LHCN-M2 (cell line): ENCODE measurements at regions not wholly inside any gene's neighbourhood (a gene's known extent, or its start where the extent isn't known, plus 50 kb on each side); places are given as distances from the start of the nearest gene placed in this dataset.
"Not testable (repeated sequence)": the region's sequence is repeated elsewhere in the genome, so short reads cannot be mapped to it uniquely, and the experiment has no call there.

Experiments
- DNase-seq: peaks from one replicate; pipeline ENCODE4 v3.0.0-alpha.2; 2012; ENCODE audit warnings: low read depth

DNA sequence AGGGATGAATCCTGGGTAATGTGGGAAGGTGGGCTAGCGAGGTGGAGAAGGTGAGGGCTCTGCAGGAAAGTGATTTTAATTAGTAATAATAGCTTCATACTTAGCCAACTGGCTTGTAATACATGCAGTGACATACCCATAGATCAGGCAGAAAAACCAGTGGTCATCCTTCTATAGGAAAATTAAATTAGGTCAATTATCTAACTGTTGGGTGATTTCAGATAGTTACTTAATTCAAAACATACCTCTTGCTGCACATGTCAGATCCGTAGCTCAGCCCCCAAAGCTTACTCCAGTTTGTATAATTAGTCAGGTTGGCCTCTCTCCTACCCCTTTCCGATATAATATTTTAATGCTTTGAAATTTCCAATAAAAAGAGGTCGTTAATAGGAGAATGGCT is 137.0 kb downstream of the TMEM114 start:
- no peak for DNase-seq

GRCh38 chr16:8452941-8453340 is 137.4 kb downstream of the TMEM114 start:
- DNase-seq: no peak

DNA sequence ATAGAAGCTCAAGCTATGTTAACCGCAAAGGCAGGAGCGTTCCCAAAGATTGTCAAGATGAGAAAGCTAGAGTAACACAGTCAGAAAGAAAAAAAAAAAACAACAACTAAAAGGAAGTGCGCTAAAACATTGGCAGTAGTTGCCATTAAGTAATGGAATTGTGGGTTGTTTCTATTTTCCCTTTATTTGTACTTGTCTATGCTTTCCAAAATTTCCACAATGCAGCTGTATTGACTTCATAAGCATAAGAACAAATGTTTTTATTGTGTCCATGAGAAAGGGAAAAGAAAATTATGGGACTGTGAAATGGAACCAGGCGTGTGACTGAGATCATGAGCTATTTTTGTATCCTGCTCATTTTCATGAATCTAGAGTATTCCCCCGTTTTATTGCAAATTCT is 153.4 kb downstream of the TMEM114 start:
- no peak for DNase-seq

DNA sequence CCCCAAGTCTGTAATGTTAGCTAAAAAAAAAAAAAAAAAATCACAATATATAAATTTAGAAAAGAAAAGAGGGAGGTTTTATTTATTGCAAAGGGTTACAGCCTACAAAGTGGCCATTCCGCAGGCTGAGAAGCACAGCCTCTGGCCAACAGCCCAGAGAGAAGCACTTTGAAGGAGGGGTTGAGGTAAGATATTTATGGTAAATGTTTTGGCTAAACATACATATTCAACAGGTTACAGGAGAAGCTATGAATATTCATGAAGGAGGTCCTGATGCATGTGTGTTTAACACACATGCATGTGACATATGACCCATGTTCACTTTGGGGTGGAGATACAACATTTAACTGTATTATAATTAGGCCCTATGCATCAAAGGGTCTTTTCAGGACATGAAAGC is 158.5 kb downstream of the TMEM114 start:
- DNase-seq: no peak

GRCh38 chr16:8430401-8430800 is 159.9 kb downstream of the TMEM114 start:
- no peak for DNase-seq

DNA sequence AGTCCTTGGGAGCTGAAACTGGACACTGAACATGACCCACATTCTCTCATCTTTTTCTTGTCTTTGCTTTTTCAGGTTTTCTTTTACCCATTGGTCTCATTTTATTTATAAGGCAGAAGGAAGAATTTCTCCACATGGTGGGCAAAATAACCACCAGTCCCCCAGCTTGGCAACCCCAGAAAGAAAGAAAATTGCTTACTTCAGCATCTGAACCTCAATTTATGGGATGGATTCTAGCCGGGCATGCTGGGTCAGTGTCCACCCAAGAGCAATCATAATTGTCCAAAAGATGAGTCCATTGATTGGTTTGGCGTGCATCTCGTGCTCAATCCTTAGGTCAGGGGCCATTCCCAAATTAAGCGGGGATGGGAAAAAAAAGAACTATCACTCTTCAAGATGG is 163.7 kb downstream of the TMEM114 start:
- DNase-seq: no peak

- DNase-seq: no peak
Observed at GRCh38 chr16:8417145-8417544, 173.2 kb downstream of the TMEM114 start.

- DNase-seq: no peak
Observed at GRCh38 chr16:8408855-8409567, 181.3 kb downstream of the TMEM114 start.

DNA sequence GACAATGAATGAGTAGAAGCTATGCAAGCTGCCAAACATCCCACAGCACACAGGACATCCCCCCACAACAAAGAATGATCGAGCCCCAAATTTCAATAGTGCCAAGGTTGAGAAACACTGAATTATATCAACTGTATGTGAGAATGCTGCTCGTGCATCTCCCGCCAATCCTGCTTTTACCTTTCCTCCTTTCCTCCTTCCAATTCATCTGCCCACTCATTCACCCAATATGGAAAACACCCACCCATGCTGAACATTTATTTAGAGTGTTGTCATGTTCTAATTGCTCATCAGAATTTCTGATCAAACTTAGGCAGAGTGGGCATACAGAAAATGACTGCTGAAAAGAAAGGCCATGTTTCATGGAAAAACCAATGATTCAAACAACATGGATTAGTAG is 183.0 kb downstream of the TMEM114 start:
- no peak for DNase-seq

- DNase-seq: no peak
Observed at GRCh38 chr16:8403978-8404749, 186.1 kb downstream of the TMEM114 start.

DNA sequence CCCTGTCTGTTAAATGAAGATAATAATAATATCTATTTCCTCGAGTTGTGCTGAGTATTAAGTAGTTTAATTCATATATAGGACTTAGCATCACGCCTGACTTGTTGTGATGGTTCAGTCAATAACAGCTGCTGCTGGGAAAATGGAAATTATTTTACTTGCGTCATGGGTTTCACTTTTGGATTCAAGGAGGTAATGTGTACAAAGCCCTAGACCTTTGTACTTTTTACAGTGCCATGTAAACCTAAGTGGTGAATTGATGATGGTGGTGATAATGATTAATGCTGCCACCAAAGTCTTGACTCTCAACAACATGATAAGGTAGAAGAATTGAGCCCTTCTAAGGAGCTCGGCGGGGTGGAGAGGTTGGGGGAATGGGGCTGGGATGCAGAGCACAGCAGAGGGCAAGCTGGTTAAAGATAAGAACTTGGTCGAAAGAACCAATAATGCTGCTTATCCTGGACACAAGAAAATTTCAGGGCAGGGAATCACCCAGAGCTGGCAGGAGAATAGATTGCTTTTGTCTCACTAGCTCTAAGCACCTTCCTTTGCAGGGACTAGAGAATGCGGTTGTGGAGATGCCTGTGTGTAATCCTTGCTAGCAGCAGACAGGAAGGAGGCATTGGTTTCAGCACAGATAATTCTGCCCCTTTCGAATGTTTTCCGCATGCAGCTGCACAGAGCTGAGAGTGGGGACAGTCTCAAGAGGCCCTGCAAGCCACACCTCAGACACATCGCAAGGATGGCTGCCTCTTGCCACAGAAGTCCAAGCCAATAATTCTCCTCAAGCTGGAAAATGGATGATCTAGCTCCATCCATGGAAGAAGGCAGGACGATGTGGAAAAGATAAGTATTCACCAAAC is 187.1 kb downstream of the TMEM114 start:
- DNase-seq: no peak

DNA sequence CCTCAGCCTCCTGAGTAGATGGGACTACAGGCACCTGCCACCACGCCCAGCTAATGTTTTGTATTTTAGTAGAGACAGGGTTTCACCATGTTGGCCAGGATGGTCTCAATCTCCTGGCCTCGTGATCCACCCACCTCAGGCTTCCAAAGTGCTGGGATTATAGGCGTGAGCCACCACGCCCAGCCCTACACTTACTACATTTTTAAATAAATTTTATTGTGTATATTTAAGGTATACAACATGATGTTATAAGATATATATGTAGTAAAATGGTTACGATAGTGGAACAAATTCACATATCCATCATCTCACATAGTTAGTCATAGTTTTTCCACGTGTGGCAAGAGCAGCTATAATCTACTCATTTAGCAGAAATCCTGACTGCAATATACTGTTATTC is 189.6 kb downstream of the TMEM114 start:
- DNase-seq: not testable (repeated sequence)

DNA sequence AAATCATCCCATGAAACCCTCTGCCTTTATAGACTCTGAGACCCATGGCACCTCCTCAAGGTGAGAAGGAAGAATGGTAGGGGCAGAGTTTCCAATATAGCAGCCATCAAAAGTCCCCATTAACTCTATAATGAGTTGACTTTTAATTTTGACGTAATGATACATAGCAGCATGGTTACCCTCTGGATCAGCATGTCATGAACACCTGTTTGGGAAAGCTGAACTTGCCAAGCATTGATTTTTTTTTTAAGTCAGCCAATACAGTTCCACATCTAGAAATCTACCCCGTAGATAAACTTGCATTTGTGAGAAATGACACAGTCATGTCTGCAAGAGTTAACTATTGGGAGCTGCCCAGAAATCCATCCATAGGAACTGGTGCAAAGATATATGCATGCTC is 191.8 kb downstream of the TMEM114 start:
- no peak for DNase-seq

GRCh38 chr16:8397223-8397622 is 193.1 kb downstream of the TMEM114 start:
- no peak for DNase-seq

DNA sequence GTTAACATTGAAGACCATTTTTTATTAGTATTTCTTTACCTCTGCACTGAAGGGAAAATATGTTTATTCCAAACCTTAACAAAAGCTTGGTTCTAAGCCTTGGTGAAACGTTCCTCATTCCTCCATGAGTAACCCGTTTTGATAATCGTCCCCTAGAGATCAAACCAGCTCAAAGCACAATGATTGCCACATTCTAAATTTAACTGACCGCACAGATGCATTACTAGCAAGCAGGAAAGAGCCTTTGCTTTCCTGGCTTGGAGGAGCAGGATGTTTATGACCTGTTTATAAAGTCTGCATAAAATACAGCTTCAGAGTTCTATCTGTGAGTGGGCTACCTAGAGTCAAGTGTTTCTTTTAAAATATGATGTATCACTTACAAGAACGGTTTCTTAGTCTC is 193.8 kb downstream of the TMEM114 start:
- no peak for DNase-seq

DNA sequence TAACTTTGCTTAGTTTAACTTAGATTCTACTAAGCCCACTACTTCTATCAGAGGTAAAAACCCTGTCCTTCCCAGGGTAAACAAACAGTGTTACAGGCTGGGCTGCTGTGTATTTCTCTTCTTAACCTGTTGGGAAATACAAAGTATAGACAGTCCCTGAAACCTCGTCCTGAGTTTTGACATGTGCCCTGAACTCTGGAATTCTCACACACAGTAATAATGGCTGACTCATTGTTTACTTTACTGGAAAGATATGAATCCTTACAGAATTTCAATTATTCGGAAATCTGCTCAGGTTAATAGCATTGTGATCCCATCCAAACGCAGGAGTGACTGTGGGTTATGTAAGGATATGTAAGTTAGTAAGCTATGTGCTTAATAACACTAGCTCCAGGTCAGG is 199.1 kb downstream of the TMEM114 start:
- DNase-seq: no peak

DNA sequence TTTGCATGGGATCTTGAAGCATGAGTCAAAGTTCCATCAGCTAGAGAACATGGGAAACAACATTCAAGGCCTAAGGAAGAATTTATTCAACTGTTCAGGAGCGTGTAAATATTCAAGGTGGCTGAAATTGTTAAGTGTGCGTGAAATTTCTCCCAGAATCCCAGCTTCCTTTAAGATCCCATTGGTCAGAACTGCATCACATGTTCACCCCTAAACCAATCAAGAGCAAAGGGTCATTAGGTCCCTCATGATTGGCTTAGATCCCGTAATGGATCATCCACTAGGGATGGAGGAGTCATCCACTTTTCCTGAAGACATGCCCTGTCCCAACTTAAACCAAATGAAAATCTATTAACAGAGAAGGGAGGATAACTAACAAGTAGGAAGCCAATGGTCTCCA is 201.6 kb downstream of the TMEM114 start:
- no peak for DNase-seq

DNA sequence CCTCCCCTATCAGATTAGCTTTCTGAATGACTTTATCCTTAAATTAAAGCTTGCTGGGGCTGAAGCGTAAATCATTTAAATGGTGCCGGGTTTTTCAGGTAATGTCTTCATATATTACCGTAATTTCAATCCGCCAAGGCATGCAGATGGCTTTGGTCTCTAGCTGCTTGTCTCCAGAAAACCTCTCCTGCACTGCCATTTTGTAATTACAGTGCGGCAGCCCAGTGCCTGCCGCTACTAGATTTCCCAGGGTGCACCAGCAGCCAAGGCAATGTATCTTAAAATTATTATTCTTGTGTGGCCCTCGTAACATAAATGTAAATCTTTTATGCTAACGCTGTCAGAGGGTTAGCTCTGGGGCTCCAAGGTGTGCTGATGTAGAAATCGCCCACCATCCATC is 208.5 kb downstream of the TMEM114 start:
- no peak for DNase-seq

- no peak for DNase-seq
Observed at GRCh38 chr16:8380311-8380710, 210.0 kb downstream of the TMEM114 start.

- no peak for DNase-seq
Observed at GRCh38 chr16:8377864-8378263, 212.4 kb downstream of the TMEM114 start.

GRCh38 chr16:8376858-8377257 is 213.5 kb downstream of the TMEM114 start:
- no peak for DNase-seq

- no peak for DNase-seq
Observed at GRCh38 chr16:8376430-8376829, 213.9 kb downstream of the TMEM114 start.
